ACC112 (cell line): ENCODE measurements at regions not wholly inside any gene's neighbourhood (a gene's known extent, or its start where the extent isn't known, plus 50 kb on each side); places are given as distances from the start of the nearest gene placed in this dataset.

Experiments
- H2AFZ ChIP-seq: fragments of 200-600 bp; sonication (generic); one replicate; pipeline ENCODE4 v1.6.0; 2017; ENCODE audit warnings: antibody characterized with exemption, low read length; ENCODE audit not compliant: unreplicated experiment
- H3K27ac ChIP-seq: fragments of 200-600 bp; sonication (generic); 2 replicates; pipeline ENCODE4 v1.5.1; 2014; ENCODE audit warnings: low read depth, mild to moderate bottlenecking, antibody characterized with exemption, low read length, moderate library complexity
- H3K27me3 ChIP-seq: fragments of 200-600 bp; sonication (generic); 2 replicates; pipeline ENCODE4 v1.6.1; 2014; ENCODE audit warnings: mild to moderate bottlenecking, antibody characterized with exemption, low read length, moderate library complexity, mixed read lengths; ENCODE audit not compliant: insufficient read depth
- H3K36me3 ChIP-seq: fragments of 200-600 bp; sonication (generic); 2 replicates; pipeline ENCODE4 v1.6.1; 2016; ENCODE audit warnings: mild to moderate bottlenecking, antibody characterized with exemption, low read length, moderate library complexity, mixed read lengths; ENCODE audit not compliant: insufficient read depth
- H3K4me1 ChIP-seq: fragments of 200-600 bp; sonication (generic); one replicate; pipeline ENCODE4 v1.6.1; 2016; ENCODE audit warnings: low read length, mixed read lengths; ENCODE audit not compliant: insufficient read depth, unreplicated experiment, control insufficient read depth
- H3K4me3 ChIP-seq: fragments of 200-600 bp; sonication (generic); 2 replicates; pipeline ENCODE4 v1.5.1; 2014; ENCODE audit warnings: mild to moderate bottlenecking, low read depth, low read length
- H3K79me2 ChIP-seq: fragments of 200-600 bp; sonication (generic); one replicate; pipeline ENCODE4 v1.6.0; 2016; ENCODE audit warnings: low read length; ENCODE audit not compliant: control insufficient read depth, unreplicated experiment, insufficient read depth

- Histone ChIP-seq H2AFZ (peak overlapping the region; percentile 35), H3K27me3 (no peaks in the 10 kb centered on the region), H3K36me3 (no peaks in the 10 kb centered on the region), H3K4me3 (no peak overlapping the region), H3K4me1 (peaks cover 59% of the 10 kb centered on the region), H3K27ac (peak overlapping the region; percentile 83), H3K79me2 (no peaks in the 10 kb centered on the region)
These were observed 162.7 kb upstream of the COL3A1 start for GRCh38 chr2:188811522-188811921.

- Histone ChIP-seq H3K4me1 (peaks cover 58% of the 10 kb centered on the region), H3K4me3 (peak overlapping the region; percentile 12; the same call in 1 of the 2 replicates), H3K36me3 (no peaks in the 10 kb centered on the region), H3K27ac (peak overlapping the region; percentile 54), H2AFZ (peak overlapping the region; percentile 32), H3K79me2 (no peaks in the 10 kb centered on the region), H3K27me3 (no peaks in the 10 kb centered on the region)
These were observed 160.9 kb upstream of the COL3A1 start for GRCh38 chr2:188813315-188813714.

DNA sequence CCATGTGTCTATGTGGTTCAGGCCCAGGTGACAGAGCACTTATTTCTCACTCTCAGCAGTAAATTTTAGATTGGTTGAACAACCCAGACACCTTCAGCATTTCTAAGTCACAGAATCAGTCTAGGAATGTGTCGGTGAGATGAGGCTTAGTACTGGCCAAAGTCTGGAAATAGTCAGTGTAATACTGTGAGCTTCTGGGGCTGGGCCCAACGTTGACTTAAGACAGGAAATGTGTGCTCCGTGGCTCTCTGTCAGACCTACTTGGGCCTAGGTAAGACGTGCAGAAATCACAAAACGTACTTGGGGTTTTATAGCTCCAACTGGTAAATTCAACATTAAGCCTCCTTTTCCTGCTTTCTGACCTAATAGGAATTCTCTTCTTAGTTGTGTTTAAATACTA, 160.3 kb upstream of the COL3A1 start:
- Histone ChIP-seq H3K79me2 (no peaks in the 10 kb centered on the region), H3K36me3 (no peaks in the 10 kb centered on the region), H3K27ac (peak overlapping the region; percentile 54), H2AFZ (peak overlapping the region; percentile 32), H3K4me3 (peak overlapping the region; percentile 12; the same call in 1 of the 2 replicates), H3K27me3 (no peaks in the 10 kb centered on the region), H3K4me1 (peaks cover 56% of the 10 kb centered on the region)

GRCh38 chr2:188819011-188819410, 155.2 kb upstream of the COL3A1 start:
- Histone ChIP-seq H3K27me3 (no peaks in the 10 kb centered on the region), H3K4me1 (peaks cover 7% of the 10 kb centered on the region), H3K27ac (no peak overlapping the region), H2AFZ (peak overlapping the region; percentile 7), H3K4me3 (no peak overlapping the region), H3K79me2 (no peaks in the 10 kb centered on the region), H3K36me3 (no peaks in the 10 kb centered on the region)

DNA sequence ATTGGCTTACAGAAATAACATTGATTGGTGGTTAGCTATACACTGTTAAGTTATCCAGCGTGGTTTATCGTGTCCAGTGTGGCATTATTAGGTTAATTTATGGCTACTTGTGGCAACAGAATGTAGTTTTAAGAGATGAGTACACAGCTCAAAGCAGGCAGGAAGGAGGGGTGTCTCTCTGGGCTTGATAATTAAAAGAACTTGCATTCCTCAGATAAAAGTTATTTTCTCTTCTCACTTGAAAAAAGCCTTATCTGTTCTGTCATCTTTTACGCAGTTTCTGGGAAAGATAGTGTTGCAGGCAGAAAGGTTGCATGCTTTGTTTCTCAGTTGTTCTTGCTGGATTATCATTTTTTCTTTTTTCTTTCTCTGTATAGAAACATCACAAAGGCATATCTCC, 154.4 kb upstream of the COL3A1 start:
- Histone ChIP-seq H3K79me2 (no peaks in the 10 kb centered on the region), H3K4me1 (peaks cover 5% of the 10 kb centered on the region), H3K27me3 (no peaks in the 10 kb centered on the region), H2AFZ (peak overlapping the region; percentile 63), H3K4me3 (no peak overlapping the region), H3K36me3 (no peaks in the 10 kb centered on the region), H3K27ac (no peak overlapping the region)

DNA sequence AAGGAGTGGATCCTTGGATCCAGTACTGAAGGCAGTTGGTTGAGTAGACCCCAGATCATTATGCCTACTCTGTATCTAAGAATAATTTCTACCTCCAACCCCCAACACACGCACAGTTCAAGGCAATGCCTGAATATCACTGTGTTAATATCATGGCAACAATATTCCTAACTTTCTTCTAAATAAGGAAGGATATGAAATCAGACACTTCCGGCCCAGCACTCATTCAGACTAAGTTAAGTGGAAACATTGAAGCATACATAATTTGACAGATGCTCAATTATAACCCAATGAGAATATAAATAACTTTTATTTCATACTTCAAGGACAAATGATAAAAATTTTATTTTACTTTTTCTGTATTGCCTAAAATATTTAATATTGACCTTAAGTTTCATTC, 153.6 kb upstream of the COL3A1 start:
- Histone ChIP-seq H3K27me3 (no peaks in the 10 kb centered on the region), H3K27ac (no peak overlapping the region), H2AFZ (no peak overlapping the region), H3K79me2 (no peaks in the 10 kb centered on the region), H3K36me3 (no peaks in the 10 kb centered on the region), H3K4me1 (peaks cover 5% of the 10 kb centered on the region), H3K4me3 (no peak overlapping the region)

- Histone ChIP-seq H2AFZ (no peak overlapping the region), H3K36me3 (no peaks in the 10 kb centered on the region), H3K27me3 (no peaks in the 10 kb centered on the region)
These were observed 150.0 kb upstream of the COL3A1 start for GRCh38 chr2:188824125-188824524.

DNA sequence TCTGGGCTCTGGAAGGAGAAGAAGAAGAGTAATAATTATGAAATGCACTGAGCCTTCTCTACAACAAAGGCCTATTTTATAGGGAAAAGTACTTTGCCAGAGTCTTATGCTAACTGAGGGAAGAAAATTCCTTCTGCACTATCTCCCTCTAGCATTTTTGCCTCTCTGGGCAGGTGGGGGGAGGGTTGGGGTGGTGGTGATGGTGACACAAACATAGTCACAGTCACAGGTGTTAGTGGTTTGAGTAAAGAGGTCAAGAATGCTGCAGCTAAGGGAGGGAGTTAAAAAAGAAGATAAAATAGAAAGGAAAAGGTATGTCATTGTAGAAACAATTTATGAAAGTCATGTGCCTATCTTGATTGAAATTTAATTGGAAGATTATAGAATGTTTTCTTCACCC, 140.8 kb upstream of the COL3A1 start:
- Histone ChIP-seq H3K27ac (no peak overlapping the region), H3K79me2 (no peaks in the 10 kb centered on the region), H3K4me3 (no peak overlapping the region), H3K36me3 (no peaks in the 10 kb centered on the region), H2AFZ (no peak overlapping the region), H3K27me3 (no peaks in the 10 kb centered on the region), H3K4me1 (no peaks in the 10 kb centered on the region)

More at GRCh38 chr2:188824125-188824524, 150.0 kb upstream of the COL3A1 start:
- H3K4me1 ChIP-seq: no peaks in the 10 kb centered on the region
- H3K79me2 ChIP-seq: no peaks in the 10 kb centered on the region
- no peak overlapping the region for H3K4me3 ChIP-seq
- no peak overlapping the region for H3K27ac ChIP-seq

DNA sequence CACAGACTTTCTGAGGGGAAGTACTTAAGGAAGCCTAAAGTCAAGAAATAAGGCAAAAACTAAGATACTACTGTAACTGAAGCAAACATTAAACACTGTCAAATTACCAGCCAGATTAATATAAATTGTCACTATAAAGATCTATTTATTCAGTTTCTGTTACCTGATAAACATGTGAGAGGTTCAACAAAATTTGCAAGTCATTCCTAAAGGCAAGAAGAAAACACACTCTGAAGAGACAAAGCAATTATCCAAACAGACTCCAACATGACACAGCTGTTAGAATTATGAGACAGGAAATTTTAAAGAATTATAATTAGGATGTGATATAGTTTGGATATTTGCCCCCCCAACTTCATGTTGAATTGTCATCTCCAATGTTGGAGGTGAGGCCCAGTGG, 140.4 kb upstream of the COL3A1 start:
- no peaks in the 10 kb centered on the region for H3K36me3 ChIP-seq
- H3K4me3 ChIP-seq: no peak overlapping the region
- H3K79me2 ChIP-seq: no peaks in the 10 kb centered on the region
- H3K27ac ChIP-seq: no peak overlapping the region
- no peaks in the 10 kb centered on the region for H3K4me1 ChIP-seq
- H3K27me3 ChIP-seq: no peaks in the 10 kb centered on the region
- no peak overlapping the region for H2AFZ ChIP-seq

DNA sequence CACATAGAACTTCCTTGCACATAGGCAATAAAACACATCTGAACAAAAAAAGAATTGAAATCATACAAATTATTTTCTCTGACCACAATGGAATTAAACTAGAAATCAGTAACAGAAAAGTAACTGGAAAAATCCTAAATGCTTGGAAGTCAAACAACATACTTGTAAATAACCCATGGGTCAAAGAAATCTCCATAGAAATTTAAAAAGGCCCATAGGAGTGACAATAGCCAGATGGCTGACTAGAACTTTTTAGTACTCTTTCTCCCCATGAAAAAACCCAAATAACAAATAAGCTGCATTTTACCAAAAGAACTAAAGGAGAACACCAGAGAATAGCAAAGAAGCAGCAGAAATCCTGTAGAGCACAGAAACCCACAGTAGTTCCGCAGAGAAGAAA, 139.2 kb upstream of the COL3A1 start:
- H3K4me3 ChIP-seq: no peak overlapping the region
- H3K27ac ChIP-seq: no peak overlapping the region
- H3K27me3 ChIP-seq: no peaks in the 10 kb centered on the region
- no peaks in the 10 kb centered on the region for H3K4me1 ChIP-seq
- H3K79me2 ChIP-seq: no peaks in the 10 kb centered on the region
- no peak overlapping the region for H2AFZ ChIP-seq
- H3K36me3 ChIP-seq: no peaks in the 10 kb centered on the region

DNA sequence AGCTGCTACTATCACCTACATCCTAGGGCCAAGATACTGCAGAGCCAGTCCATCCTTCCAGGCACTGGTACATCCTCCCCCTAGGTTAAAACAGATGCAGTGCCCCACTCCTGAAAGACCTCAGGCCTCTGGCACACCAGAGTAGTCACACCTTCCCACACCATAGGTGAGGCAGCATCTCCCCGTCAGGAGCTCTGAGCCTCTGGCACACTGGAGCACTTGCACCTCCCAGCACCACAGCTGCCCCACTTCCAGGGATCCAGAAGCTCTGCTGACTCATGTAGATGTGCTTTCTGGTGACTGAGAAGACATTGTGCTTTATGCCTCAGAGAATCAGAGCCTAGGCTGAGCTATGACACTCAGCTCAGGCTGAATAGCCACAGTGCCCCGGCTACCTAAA, 138.4 kb upstream of the COL3A1 start:
- no peaks in the 10 kb centered on the region for H3K4me1 ChIP-seq
- H3K79me2 ChIP-seq: no peaks in the 10 kb centered on the region
- no peaks in the 10 kb centered on the region for H3K27me3 ChIP-seq
- H3K27ac ChIP-seq: no peak overlapping the region
- no peaks in the 10 kb centered on the region for H3K36me3 ChIP-seq
- H2AFZ ChIP-seq: no peak overlapping the region
- no peak overlapping the region for H3K4me3 ChIP-seq
